ENCODE measurements at regions not wholly inside any gene's neighbourhood (a gene's known extent, or its start where the extent isn't known, plus 50 kb on each side); places are given as distances from the start of the nearest gene placed in this dataset.
A peak's percentile ranks its signal among the peaks of the same experiment; 100 is the strongest.

GRCh38 chr2:49255409-49255971 is 101.2 kb upstream of the FSHR start:
- peak in 1 of 3 donors; percentile 31 for DNase-seq

- no peak for DNase-seq
These were observed 100.1 kb upstream of the FSHR start for GRCh38 chr2:49254401-49254800.

GRCh38 chr2:49251766-49252165 is 97.5 kb upstream of the FSHR start:
- DNase-seq, result peak in 1 of 3 donors; percentile 78

GRCh38 chr2:49251251-49251650 is 96.9 kb upstream of the FSHR start:
- DNase-seq, result no peak

- DNase-seq, result peak in 2 of 3 donors; percentile 69 to 90
These were observed 94.2 kb upstream of the FSHR start for GRCh38 chr2:49248506-49248905.

GRCh38 chr2:49241991-49242390 is 87.7 kb upstream of the FSHR start:
- DNase-seq, result no peak

GRCh38 chr2:49241501-49241900 is 87.2 kb upstream of the FSHR start:
- no peak for DNase-seq

- no peak for DNase-seq
These were observed 86.3 kb upstream of the FSHR start for GRCh38 chr2:49240608-49241007.

- no peak for DNase-seq
These were observed 84.3 kb upstream of the FSHR start for GRCh38 chr2:49238604-49238960.

GRCh38 chr2:49237867-49238603 is 83.7 kb upstream of the FSHR start:
- DNase-seq, result no peak

GRCh38 chr2:49236316-49236715 is 82.0 kb upstream of the FSHR start:
- no peak for DNase-seq

GRCh38 chr2:49226360-49226759 is 72.0 kb upstream of the FSHR start:
- DNase-seq, result no peak

- peak in 1 of 3 donors; percentile 22 for DNase-seq
These were observed 70.8 kb upstream of the FSHR start for GRCh38 chr2:49225126-49225525.

- DNase-seq, result peak in 1 of 3 donors; percentile 5
These were observed 70.2 kb upstream of the FSHR start for GRCh38 chr2:49224426-49225010.

GRCh38 chr2:49222975-49223528 is 68.7 kb upstream of the FSHR start:
- DNase-seq, result no peak

GRCh38 chr2:49219741-49220140 is 65.4 kb upstream of the FSHR start:
- no peak for DNase-seq

GRCh38 chr2:49210191-49210590 is 55.9 kb upstream of the FSHR start:
- DNase-seq, result no peak

- no peak for DNase-seq
These were observed 52.9 kb upstream of the FSHR start for GRCh38 chr2:49207204-49207603.

Data from muscle of back (tissue), 3 donors.